K562 (cell line): ENCODE measurements at regions not wholly inside any gene's neighbourhood (a gene's known extent, or its start where the extent isn't known, plus 50 kb on each side); places are given as distances from the start of the nearest gene placed in this dataset.

Experiments
- ATAC-seq: fragments of 200-7000 bp; cut with Tn5 transposase; 3 replicates; pipeline ENCODE4 v1.9.1; 2020; ENCODE audit warnings: moderate library complexity
- BruUV-seq: library from RNA; stranded (reverse); fragments of 400-500 nt; replicated peaks from 2 replicates; lab custom pipeline; 2021; lab: Mats Ljungman, UMichigan
- CTCF ChIA-PET: fragments of 300-600 bp; formaldehyde crosslinking; extraction: SDS; loops from one replicate; lab custom pipeline; 2021; ENCODE audit warnings: low intra/inter-chr PET ratio; lab: Yijun Ruan, JAX
- POLR2A ChIA-PET: fragments of 300-600, 350-650 bp; sonication (Branson Sonifier 250); formaldehyde crosslinking; extraction: SDS; loops from one replicate; lab custom pipeline; 2021; ENCODE audit warnings: antibody characterized with exemption, inconsistent platforms; lab: Yijun Ruan, JAX
- DNase-seq, 4 experiments: peaks; one replicate each; pipeline versions ENCODE4 v3.0.0 to v3.0.0-alpha.2; 2011 to 2018; ENCODE audit warnings: low spot score in 3 of 4, mixed read lengths in 3 of 4; ENCODE audit errors: extremely low read depth in 1 of 4
- FAIRE-seq: peaks from 2 replicates; lab custom pipeline; 2011; peaks lifted over from hg19 to GRCh38; lab: Jason Lieb, UNC
- H2AFZ ChIP-seq: 2 replicates; pipeline ENCODE4 v1.6.0; 2011; ENCODE audit warnings: low read depth, low read length, control low read depth, inconsistent platforms
- H3K27ac ChIP-seq: fragments of 200-600 bp; 3 replicates; pipeline ENCODE4 v1.8.0; 2011; ENCODE audit warnings: low read depth, mild to moderate bottlenecking, control low read depth, inconsistent platforms, low read length, moderate library complexity, mixed read lengths; ENCODE audit errors: extremely low read depth
- H3K27me3 ChIP-seq, 2 experiments: fragments of 300-600 bp in 1 of 2; 2 replicates in 1 of 2; 3 replicates in 1 of 2; pipeline versions ENCODE4 v1.6.0 to v1.8.0; 2011; ENCODE audit warnings: inconsistent platforms in 2 of 2, low read length in 2 of 2, mild to moderate bottlenecking in 1 of 2, mixed read lengths in 1 of 2, moderate library complexity in 1 of 2; ENCODE audit not compliant: control insufficient read depth in 2 of 2, insufficient read depth in 2 of 2
- H3K36me3 ChIP-seq: fragments of 300-600 bp; 3 replicates; pipeline ENCODE4 v1.8.0; 2011; ENCODE audit warnings: mild to moderate bottlenecking, low read length, inconsistent platforms; ENCODE audit not compliant: control insufficient read depth, insufficient read depth
- H3K4me1 ChIP-seq, 2 experiments: fragments of 200-600 bp in 1 of 2; replicated peaks in 1 of 2; 2 replicates in 1 of 2; 3 replicates in 1 of 2; pipeline versions ENCODE4 v1.5.1 to v1.8.0; 2011; ENCODE audit warnings: inconsistent platforms in 2 of 2, low read length in 2 of 2, mild to moderate bottlenecking in 1 of 2, mixed read lengths in 1 of 2, moderate library complexity in 1 of 2; ENCODE audit not compliant: control insufficient read depth in 2 of 2, insufficient read depth in 2 of 2
- H3K4me2 ChIP-seq: 2 replicates; pipeline ENCODE4 v1.6.1; 2011; ENCODE audit warnings: low read length, control low read depth, inconsistent platforms, mixed read lengths; ENCODE audit not compliant: insufficient read depth
- H3K4me3 ChIP-seq: fragments of 200-600 bp; sonication (generic), shearing (Covaris generic); 2 replicates; pipeline ENCODE4 v1.5.1; 2016; ENCODE audit warnings: control low read depth, inconsistent platforms
- H3K79me2 ChIP-seq: fragments of 200-600 bp; 3 replicates; pipeline ENCODE4 v1.8.0; 2011; ENCODE audit warnings: low read length, inconsistent platforms; ENCODE audit not compliant: control insufficient read depth, insufficient read depth
- H3K9ac ChIP-seq, 2 experiments: 2 replicates each; pipeline versions ENCODE4 v1.6.0 to v1.6.1; 2011; ENCODE audit warnings: low read depth in 2 of 2, low read length in 2 of 2, control low read depth in 1 of 2, inconsistent platforms in 1 of 2, mild to moderate bottlenecking in 1 of 2, mixed read lengths in 1 of 2; ENCODE audit not compliant: insufficient read depth in 1 of 2
- H3K9me1 ChIP-seq: one replicate; pipeline ENCODE4 v1.6.0; 2011; ENCODE audit warnings: inconsistent platforms, mild to moderate bottlenecking, low read length, moderate library complexity; ENCODE audit not compliant: control insufficient read depth, insufficient read depth
- H3K9me3 ChIP-seq: replicated peaks from 2 replicates; pipeline ENCODE4 v1.5.1; 2011; ENCODE audit warnings: low read depth, low read length, inconsistent platforms; ENCODE audit not compliant: control insufficient read depth, insufficient read depth
- H4K20me1 ChIP-seq: replicated peaks from 2 replicates; pipeline ENCODE4 v1.6.1; 2011; ENCODE audit warnings: low read length, inconsistent platforms, mixed read lengths; ENCODE audit not compliant: control insufficient read depth, insufficient read depth
- CAMTA2 ChIP-seq: fragments of 250-450 bp; sonication (Bioruptor Pico); conservative IDR thresholded peaks from 2 replicates; pipeline ENCODE4 v1.5.1; 2022
- CTCF ChIP-seq, 3 experiments: IDR thresholded peaks in 2 of 3; conservative IDR thresholded peaks in 1 of 3; 2 replicates each; pipeline ENCODE4 v1.5.1; 2011 to 2012; ENCODE audit warnings: low read length in 3 of 3, mild to moderate bottlenecking in 3 of 3, control low read depth in 2 of 3, improper control_type of control experiment in 1 of 3, inconsistent platforms in 1 of 3, low read depth in 1 of 3, mixed read lengths in 1 of 3, moderate library complexity in 1 of 3; ENCODE audit not compliant: insufficient read depth in 2 of 3
- HNRNPUL1 ChIP-seq: fragments of 200-400 bp; formaldehyde crosslinking; IDR thresholded peaks from 2 replicates; pipeline ENCODE4 v1.6.1; 2017; ENCODE audit warnings: low read length
- ZNF318 ChIP-seq, 2 experiments: fragments of 450-650 bp; IDR thresholded peaks; 2 replicates each; pipeline ENCODE4 v1.6.1; 2016; ENCODE audit warnings: mild to moderate bottlenecking in 2 of 2, borderline replicate concordance in 1 of 2, low read depth in 1 of 2, moderate library complexity in 1 of 2
- WGBS: fragments of 100-300 bp; shearing (Covaris generic); methylation state at CpG from one replicate; pipeline ENCODE4 v1.1.6; 2016; ENCODE audit warnings: low coverage, mixed read lengths; ENCODE audit not compliant: insufficient coverage; ENCODE audit errors: missing lambda C conversion rate; 5-methylcytosine and 5-hydroxymethylcytosine counted together
- in situ Hi-C: fragments of 300-500 bp; cut with MboI; formaldehyde crosslinking; loops from 4 replicates; pipeline ENCODE4 v1.15.0; 2018; ENCODE audit warnings: inconsistent platforms, mixed read lengths
- intact Hi-C: fragments of 100-400 bp; cut with micrococcal nuclease; formaldehyde crosslinking; loops from 2 replicates; pipeline ENCODE4 v1.14.2; 2022

DNA sequence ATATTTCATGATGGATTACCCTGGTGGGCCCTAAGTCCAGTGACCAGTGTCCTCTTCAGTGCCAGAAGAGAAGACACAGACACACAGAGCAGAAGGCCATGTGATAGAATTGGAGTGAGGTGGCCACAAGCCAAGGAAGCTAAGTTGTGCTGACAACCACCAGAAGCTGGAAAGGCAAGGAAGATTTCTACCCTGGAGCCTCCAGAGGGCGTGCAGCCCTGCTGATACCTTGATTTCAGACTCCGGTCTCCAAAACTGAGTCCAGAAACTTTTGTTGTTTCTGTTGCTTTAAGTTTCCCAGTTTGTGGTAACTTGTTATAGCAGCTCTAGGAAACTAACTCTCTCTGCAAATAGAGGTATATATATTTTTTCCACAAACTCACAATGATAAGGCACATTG, 396.6 kb upstream of the ASIC2 start:
- CTCF ChIA-PET = no interaction called here
- POLR2A ChIA-PET = no interaction called here
- H3K9me1 ChIP-seq = no peaks in the 10 kb centered on the region
- no peaks in the 10 kb centered on the region for H3K4me1 ChIP-seq
- in situ Hi-C loops = no loop called here
- no peak overlapping the region for H3K27ac ChIP-seq
- TF ChIP-seq HNRNPUL1 (no peak), CTCF (IDR thresholded peaks at IDR 0.05 in 2 of 3, conservative IDR thresholded peaks at IDR 0.05 in 1 of 3; ENCODE audit: insufficient read depth in 2 of 3, low read depth in 1 of 3, low read length in 3 of 3) (peak; percentile 25 to 41 (median 31); a peak in 3 of 6 replicates), CAMTA2 (CRISPR knock-in tag) (no peak)
- TF ChIP-seq, all 486 proteins: peak for 1
- DNase-seq (peak in 1 of 4 experiments; percentile 18), FAIRE-seq (no peak), ATAC-seq (no peak)
- BruUV-seq = no TSS peak
- Histone ChIP-seq H3K4me3 (no peak overlapping the region), H3K9ac (no peak overlapping the region), H3K79me2 (no peaks in the 10 kb centered on the region), H2AFZ (no peak overlapping the region), H3K9me3 (no peaks in the 10 kb centered on the region), H4K20me1 (no peaks in the 10 kb centered on the region), H3K36me3 (no peaks in the 10 kb centered on the region), H3K27me3 (peaks cover 0 to 2% of the 10 kb centered on the region in 2 experiments; a peak in 2 of 5 replicates), H3K4me2 (no peak overlapping the region)
- 0% methylated on average over 2 of the region's 2 CpGs for WGBS
- intact Hi-C loops = no loop called here

- Histone ChIP-seq H3K9ac (no peak overlapping the region), H3K27me3 (peaks cover 0 to 3% of the 10 kb centered on the region in 2 experiments; a peak in 1 of 5 replicates), H3K36me3 (no peaks in the 10 kb centered on the region), H3K79me2 (no peaks in the 10 kb centered on the region), H2AFZ (no peak overlapping the region), H3K4me2 (no peak overlapping the region), H3K4me1 (no peaks in the 10 kb centered on the region), H3K4me3 (no peak overlapping the region), H3K9me1 (no peaks in the 10 kb centered on the region), H4K20me1 (no peaks in the 10 kb centered on the region), H3K9me3 (no peaks in the 10 kb centered on the region), H3K27ac (no peak overlapping the region)
- DNase-seq = no peak
- BruUV-seq = no TSS peak
- CTCF ChIA-PET = no interaction called here
- in situ Hi-C loops (no loop called here), intact Hi-C loops (no loop called here)
- ATAC-seq = no peak
- FAIRE-seq = no peak
- POLR2A ChIA-PET = interaction anchor here (0.6 to 1.5 kb wide), 4 partner anchors 11 to 21 kb away, joined by 3 to 7 read pairs (median 4); no protein-coding TSS in a partner anchor
- no peak for TF ChIP-seq ZNF318 (IDR thresholded peaks at IDR 0.05; ENCODE audit: borderline replicate concordance in 1 of 2, low read depth in 1 of 2)
These were observed 402.3 kb upstream of the ASIC2 start for GRCh38 chr17:33695431-33695830.
